Astrocyte (in vitro differentiated cells and primary cell): ENCODE measurements at regions not wholly inside any gene's neighbourhood (a gene's known extent, or its start where the extent isn't known, plus 50 kb on each side); places are given as distances from the start of the nearest gene placed in this dataset.

Experiments
- CTCF ChIP-seq: IDR thresholded peaks from 2 replicates; pipeline ENCODE4 v1.5.1; 2011; ENCODE audit warnings: low read depth, mild to moderate bottlenecking, inconsistent platforms, low read length, moderate library complexity; ENCODE audit not compliant: insufficient read depth
- EZH2 ChIP-seq: IDR thresholded peaks from 2 replicates; pipeline ENCODE4 v1.6.1; 2012; ENCODE audit warnings: mild to moderate bottlenecking, low read length, inconsistent platforms; ENCODE audit not compliant: insufficient read depth

- no peak for TF ChIP-seq CTCF
- no peak for TF ChIP-seq EZH2
Observed at GRCh38 chr2:5083402-5083801, 608.8 kb upstream of the SOX11 start.
